ENCODE measurements at regions not wholly inside any gene's neighbourhood (a gene's known extent, or its start where the extent isn't known, plus 50 kb on each side); places are given as distances from the start of the nearest gene placed in this dataset.

GRCh38 chr20:22127587-22127986 is 422.1 kb downstream of the PAX1 start:
- DNase-seq: no peak
- TF ChIP-seq CTCF (conservative IDR thresholded peaks at IDR 0.05): no peak
- TF ChIP-seq EZH2 (IDR thresholded peaks at IDR 0.05; ENCODE audit: low read depth): no peak

GRCh38 chr20:22106308-22106938 is 401.0 kb downstream of the PAX1 start:
- H3F3A ChIP-seq (ENCODE audit: insufficient read depth, low read depth): no peaks in the 10 kb centered on the region
- H3K4me2 ChIP-seq: no peak overlapping the region
- no peaks in the 10 kb centered on the region for H3K36me3 ChIP-seq (ENCODE audit: low read depth)
- H3K4me1 ChIP-seq (replicated peaks; ENCODE audit: insufficient read depth): no peaks in the 10 kb centered on the region
- ChIA-PET POLR2A (ENCODE audit: unreplicated experiment) (no interaction called here), CTCF (no interaction called here)
- TF ChIP-seq EZH2 (IDR thresholded peaks at IDR 0.05; ENCODE audit: low read depth) (no peak), CTCF (conservative IDR thresholded peaks at IDR 0.05) (peak; percentile 63)
- no peaks in the 10 kb centered on the region for H3K27me3 ChIP-seq (ENCODE audit: insufficient read depth, low read depth)
- intact Hi-C loops (cut with micrococcal nuclease; ENCODE audit: unreplicated experiment): loop anchor here (5.0 to 10.0 kb wide), 2 partner anchors 389 to 462 kb away; no protein-coding TSS in a partner anchor
- H3K79me2 ChIP-seq (ENCODE audit: low read depth): no peaks in the 10 kb centered on the region
- H2AFZ ChIP-seq: no peak overlapping the region
- no TSS peak for BruUV-seq (replicated peaks)
- H3K4me3 ChIP-seq: no peak overlapping the region
- H3K9me2 ChIP-seq (ENCODE audit: insufficient read depth): no peaks in the 10 kb centered on the region
- no peaks in the 10 kb centered on the region; the same call in 1 of the 2 replicates for H3K9me3 ChIP-seq (ENCODE audit: insufficient read depth, low read depth)
- H4K20me1 ChIP-seq (ENCODE audit: insufficient read depth): no peaks in the 10 kb centered on the region
- no peak for DNase-seq
- H3K27ac ChIP-seq: no peak overlapping the region

More at GRCh38 chr20:22127587-22127986, 422.1 kb downstream of the PAX1 start:
- Histone ChIP-seq H3K27ac (no peak overlapping the region), H3K79me2 (ENCODE audit: low read depth) (no peaks in the 10 kb centered on the region), H3K4me3 (no peak overlapping the region), H3K9me2 (ENCODE audit: insufficient read depth) (no peaks in the 10 kb centered on the region), H3K9me3 (ENCODE audit: insufficient read depth, low read depth) (no peaks in the 10 kb centered on the region), H3K36me3 (ENCODE audit: low read depth) (no peaks in the 10 kb centered on the region), H3K27me3 (ENCODE audit: insufficient read depth, low read depth) (no peaks in the 10 kb centered on the region), H3K4me2 (no peak overlapping the region), H2AFZ (no peak overlapping the region), H3F3A (ENCODE audit: insufficient read depth, low read depth) (no peaks in the 10 kb centered on the region), H4K20me1 (ENCODE audit: insufficient read depth) (no peaks in the 10 kb centered on the region), H3K4me1 (replicated peaks; ENCODE audit: insufficient read depth) (no peaks in the 10 kb centered on the region)
- intact Hi-C loops (cut with micrococcal nuclease; ENCODE audit: unreplicated experiment): no loop called here
- ChIA-PET CTCF (no interaction called here), POLR2A (ENCODE audit: unreplicated experiment) (no interaction called here)
- no TSS peak for BruUV-seq (replicated peaks)

GRCh38 chr20:22101606-22102005 is 396.1 kb downstream of the PAX1 start:
- no peaks in the 10 kb centered on the region for H3K9me3 ChIP-seq (ENCODE audit: insufficient read depth, low read depth)
- no peak overlapping the region for H2AFZ ChIP-seq
- no peak for TF ChIP-seq CTCF (conservative IDR thresholded peaks at IDR 0.05)
- TF ChIP-seq EZH2 (IDR thresholded peaks at IDR 0.05; ENCODE audit: low read depth): no peak
- H3K36me3 ChIP-seq (ENCODE audit: low read depth): no peaks in the 10 kb centered on the region
- no peaks in the 10 kb centered on the region for H3K4me1 ChIP-seq (replicated peaks; ENCODE audit: insufficient read depth)
- H3K27ac ChIP-seq: no peak overlapping the region
- H3F3A ChIP-seq (ENCODE audit: insufficient read depth, low read depth): no peaks in the 10 kb centered on the region
- no peak overlapping the region for H3K4me2 ChIP-seq
- no peaks in the 10 kb centered on the region for H3K27me3 ChIP-seq (ENCODE audit: insufficient read depth, low read depth)
- ChIA-PET CTCF (no interaction called here), POLR2A (ENCODE audit: unreplicated experiment) (no interaction called here)
- H3K79me2 ChIP-seq (ENCODE audit: low read depth): no peaks in the 10 kb centered on the region
- intact Hi-C loops (cut with micrococcal nuclease; ENCODE audit: unreplicated experiment): loop anchor here (10.0 kb wide), 1 partner anchor 457 kb away; no protein-coding TSS in a partner anchor
- H3K9me2 ChIP-seq (ENCODE audit: insufficient read depth): no peaks in the 10 kb centered on the region
- H4K20me1 ChIP-seq (ENCODE audit: insufficient read depth): no peaks in the 10 kb centered on the region
- no TSS peak for BruUV-seq (replicated peaks)
- DNase-seq: no peak
- no peak overlapping the region for H3K4me3 ChIP-seq
